Psoas muscle (tissue), 7 donors: ENCODE measurements at regions not wholly inside any gene's neighbourhood (a gene's known extent, or its start where the extent isn't known, plus 50 kb on each side); places are given as distances from the start of the nearest gene placed in this dataset.

ENCODE experiments used
- ATAC-seq, 4 donors: fragments of 200-7000 bp; cut with Tn5 transposase; one replicate each; pipeline ENCODE4 v1.9.1; 2020; ENCODE audit warnings: moderate library complexity in 3 of 4, mild to moderate bottlenecking in 2 of 4
- DNase-seq, 2 donors: peaks; one replicate each; pipeline ENCODE4 v3.0.0-alpha.2; 2020
- H3K27ac ChIP-seq: fragments of 200-600 bp; one replicate; pipeline ENCODE4 v1.8.0; 2022
- H3K27me3 ChIP-seq, 3 donors: fragments of 200-600 bp in 1 of 3; one replicate each; pipeline versions ENCODE4 v1.6.1 to v1.8.0; 2013 to 2022; ENCODE audit warnings: low read length in 2 of 3, mild to moderate bottlenecking in 2 of 3, moderate library complexity in 1 of 3; ENCODE audit not compliant: insufficient read depth in 3 of 3
- H3K36me3 ChIP-seq, 2 donors: fragments of 200-600 bp in 1 of 2; one replicate each; pipeline versions ENCODE4 v1.6.1 to v1.8.0; 2013 to 2022; ENCODE audit warnings: low read depth in 1 of 2, mild to moderate bottlenecking in 1 of 2, moderate library complexity in 1 of 2; ENCODE audit not compliant: insufficient read depth in 1 of 2
- H3K4me1 ChIP-seq: fragments of 200-600 bp; one replicate; pipeline ENCODE4 v1.8.0; 2022
- H3K4me3 ChIP-seq: fragments of 200-600 bp; one replicate; pipeline ENCODE4 v1.8.0; 2022; ENCODE audit warnings: mild to moderate bottlenecking
- H3K9me3 ChIP-seq: fragments of 200-600 bp; one replicate; pipeline ENCODE4 v1.8.0; 2022
- CTCF ChIP-seq: fragments of 200-600 bp; IDR thresholded peaks from one replicate; pipeline ENCODE4 v1.8.0; 2022; ENCODE audit warnings: antibody characterized with exemption
- WGBS, 3 donors: extraction: QIAGEN DNeasy Blood & Tissue Kit; methylation state at CpG; one replicate each; pipeline versions ENCODE4 v1.1.6 to v1.1.7; 2013; 5-methylcytosine and 5-hydroxymethylcytosine counted together
- intact Hi-C, 2 donors: fragments of 100-400 bp; cut with DNase I; formaldehyde crosslinking; loops; one replicate each; pipeline versions ENCODE4 v1.11.0 to v1.14.2; 2022
- donor health status: healthy with polysubstance abuse.
- donor health status: DM: no; HTN: no; CAD: no; lungs with moderate emphysema.
- donor health status: Bipolar disorder and iron deficiency.
- donor health status: healthy.
- donor health status: DM: yes; HTN: yes; CAD: no.
- donor health status: DM: no; HTN: no; CAD: no.
- donor health status: DM: yes; HTN: yes; CAD: no.

GRCh38 chr4:123216543-123216942 lies 180.1 kb upstream of the SPRY1 start:
- Histone ChIP-seq H3K27me3 (no peaks in the 10 kb centered on the region), H3K4me1 (no peaks in the 10 kb centered on the region), H3K9me3 (no peaks in the 10 kb centered on the region), H3K36me3 (no peaks in the 10 kb centered on the region), H3K27ac (no peak overlapping the region), H3K4me3 (no peak overlapping the region)
- ATAC-seq (no peak), DNase-seq (no peak)
- intact Hi-C loops: no loop called here
- WGBS, 3 donors: 13 to 39% (median 20%) methylated on average over 1 of the region's 1 CpG
- no peak for TF ChIP-seq CTCF

DNA sequence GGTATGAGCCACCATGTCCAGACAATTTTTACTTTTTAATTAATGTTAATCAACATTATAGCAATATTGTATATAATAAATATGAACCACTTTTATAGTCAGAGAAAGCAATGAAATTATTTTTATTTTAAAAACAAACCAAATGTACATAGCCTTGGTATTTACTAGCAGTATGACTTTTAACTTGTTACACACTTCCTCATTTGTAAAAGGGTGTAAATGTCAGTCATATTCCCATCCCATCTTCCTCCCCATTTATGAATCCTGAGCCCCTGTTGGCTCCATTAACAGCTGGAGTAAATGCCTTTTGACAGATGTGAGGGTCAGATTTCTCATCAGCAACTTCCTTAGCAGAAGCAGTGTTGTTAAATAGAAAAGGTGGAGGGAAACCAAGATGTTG lies 179.6 kb upstream of the SPRY1 start:
- Histone ChIP-seq H3K36me3 (no peaks in the 10 kb centered on the region), H3K4me1 (no peaks in the 10 kb centered on the region), H3K27me3 (no peaks in the 10 kb centered on the region), H3K9me3 (no peaks in the 10 kb centered on the region), H3K4me3 (no peak overlapping the region), H3K27ac (no peak overlapping the region)
- DNase-seq (no peak), ATAC-seq (no peak)
- intact Hi-C loops: no loop called here
- no peak for TF ChIP-seq CTCF

GRCh38 chr4:123217664-123218063 lies 178.9 kb upstream of the SPRY1 start:
- H3K9me3 ChIP-seq: no peaks in the 10 kb centered on the region
- no peak for DNase-seq
- H3K4me3 ChIP-seq: no peak overlapping the region
- H3K27me3 ChIP-seq: no peaks in the 10 kb centered on the region
- H3K4me1 ChIP-seq: no peaks in the 10 kb centered on the region
- H3K36me3 ChIP-seq: no peaks in the 10 kb centered on the region
- intact Hi-C loops: no loop called here
- no peak for ATAC-seq
- no peak overlapping the region for H3K27ac ChIP-seq
- 35 to 44% (median 37%) methylated on average over 2 of the region's 2 CpGs for WGBS, 3 donors
- no peak for TF ChIP-seq CTCF

DNA sequence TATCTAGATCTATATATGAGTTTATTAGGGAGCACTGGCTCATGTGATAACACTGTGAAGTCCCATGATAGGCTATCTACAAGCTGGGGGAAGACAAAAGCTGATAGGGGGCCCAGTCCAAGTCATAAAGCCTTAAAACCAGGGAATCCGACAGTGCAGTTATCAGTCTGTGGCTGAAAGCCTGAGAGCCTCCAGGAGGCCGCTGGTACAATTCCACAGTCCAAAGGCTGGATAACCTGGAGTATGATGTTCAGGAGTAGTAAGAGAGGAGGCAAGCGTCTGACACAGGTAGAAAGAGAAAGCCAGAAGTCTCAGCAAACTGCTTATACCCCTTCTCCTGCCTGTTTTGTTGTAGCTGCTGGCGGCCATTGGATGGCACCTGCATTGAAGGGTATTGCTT lies 177.6 kb upstream of the SPRY1 start:
- intact Hi-C loops: no loop called here
- H3K27ac ChIP-seq: no peak overlapping the region
- no peaks in the 10 kb centered on the region for H3K36me3 ChIP-seq
- no peak for DNase-seq
- no peaks in the 10 kb centered on the region for H3K27me3 ChIP-seq
- TF ChIP-seq CTCF: no peak
- H3K9me3 ChIP-seq: no peaks in the 10 kb centered on the region
- H3K4me1 ChIP-seq: no peaks in the 10 kb centered on the region
- ATAC-seq: no peak
- no peak overlapping the region for H3K4me3 ChIP-seq
- 96 to 97% (median 97%) methylated on average over 4 of the region's 4 CpGs for WGBS, 3 donors

DNA sequence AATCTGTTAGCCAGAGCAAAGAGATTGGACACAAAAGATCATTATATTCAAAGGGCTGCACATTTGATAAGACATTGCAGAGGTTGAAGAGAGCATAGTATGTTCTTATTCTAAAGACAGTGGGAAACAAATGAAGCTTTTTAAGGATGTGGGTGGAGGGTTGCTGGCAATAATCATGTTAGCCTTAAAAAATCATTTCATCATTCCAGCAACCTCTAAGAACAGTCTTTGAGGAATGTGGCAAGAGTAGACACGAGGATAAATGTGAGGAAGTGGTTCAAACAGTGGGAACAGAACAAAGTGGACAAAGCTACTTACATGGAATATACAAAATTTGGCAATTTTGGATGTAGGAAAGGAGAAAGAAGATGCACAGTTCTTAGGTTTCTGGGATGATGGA lies 167.3 kb upstream of the SPRY1 start:
- H3K27ac ChIP-seq: no peak overlapping the region
- DNase-seq (no peak), ATAC-seq (no peak)
- intact Hi-C loops: no loop called here
- no peaks in the 10 kb centered on the region for H3K9me3 ChIP-seq
- H3K36me3 ChIP-seq: no peaks in the 10 kb centered on the region
- no peaks in the 10 kb centered on the region for H3K4me1 ChIP-seq
- 91 to 94% (median 94%) methylated on average over 1 of the region's 1 CpG for WGBS, 3 donors
- no peak overlapping the region for H3K4me3 ChIP-seq
- no peak for TF ChIP-seq CTCF
- no peaks in the 10 kb centered on the region for H3K27me3 ChIP-seq
